Progenitor cell of endocrine pancreas (in vitro differentiated cells): ENCODE measurements at regions not wholly inside any gene's neighbourhood (a gene's known extent, or its start where the extent isn't known, plus 50 kb on each side); places are given as distances from the start of the nearest gene placed in this dataset.

Experiments used
- DNase-seq: peaks from one replicate; pipeline ENCODE4 v3.0.0; 2021; ENCODE audit warnings: low spot score; ENCODE audit not compliant: unreplicated experiment
- H3K27ac Mint-ChIP-seq: 2 replicates; pipeline ENCODE4 v1.8.0; 2021; ENCODE audit warnings: mild to moderate bottlenecking, moderate library complexity, mixed read lengths
- H3K27me3 Mint-ChIP-seq: 2 replicates; pipeline ENCODE4 v1.8.0; 2021; ENCODE audit warnings: mixed read lengths
- H3K36me3 Mint-ChIP-seq: 2 replicates; pipeline ENCODE4 v1.8.0; 2022; ENCODE audit warnings: mixed read lengths; ENCODE audit not compliant: insufficient read depth
- H3K4me1 Mint-ChIP-seq: 2 replicates; pipeline ENCODE4 v1.8.0; 2021; ENCODE audit warnings: low read depth, mixed read lengths
- H3K4me3 Mint-ChIP-seq: 2 replicates; pipeline ENCODE4 v1.8.0; 2021; ENCODE audit warnings: low read depth, mild to moderate bottlenecking, moderate library complexity, mixed read lengths
- H3K9me3 Mint-ChIP-seq: 2 replicates; pipeline ENCODE4 v1.8.0; 2021; ENCODE audit warnings: low read depth, mixed read lengths
- CTCF ChIP-seq: fragments of 200-600 bp; sonication (generic); IDR thresholded peaks from one replicate; pipeline ENCODE4 v1.5.0; 2021; ENCODE audit warnings: antibody characterized with exemption, mild to moderate bottlenecking; ENCODE audit not compliant: unreplicated experiment

GRCh38 chr13:80563439-80563838 is 222.5 kb upstream of the SPRY2 start:
- no peak overlapping the region for H3K27ac Mint-ChIP-seq
- no peaks in the 10 kb centered on the region for H3K27me3 Mint-ChIP-seq
- H3K4me1 Mint-ChIP-seq, result no peaks in the 10 kb centered on the region
- no peak for TF ChIP-seq CTCF
- H3K9me3 Mint-ChIP-seq, result peaks cover 4% of the 10 kb centered on the region
- no peak overlapping the region for H3K4me3 Mint-ChIP-seq
- no peak for DNase-seq
- peaks cover 2% of the 10 kb centered on the region for H3K36me3 Mint-ChIP-seq

- H3K9me3 Mint-ChIP-seq, result peaks cover 4% of the 10 kb centered on the region
- TF ChIP-seq CTCF, result no peak
- H3K36me3 Mint-ChIP-seq, result peaks cover 2% of the 10 kb centered on the region
- H3K27ac Mint-ChIP-seq, result no peak overlapping the region
- no peak for DNase-seq
- no peak overlapping the region for H3K4me3 Mint-ChIP-seq
- peaks cover 1% of the 10 kb centered on the region for H3K4me1 Mint-ChIP-seq
- H3K27me3 Mint-ChIP-seq, result no peaks in the 10 kb centered on the region
Measured at GRCh38 chr13:80562433-80563156, 221.7 kb upstream of the SPRY2 start.

GRCh38 chr13:80560609-80561008 is 219.7 kb upstream of the SPRY2 start:
- no peaks in the 10 kb centered on the region for H3K27me3 Mint-ChIP-seq
- H3K27ac Mint-ChIP-seq, result no peak overlapping the region
- H3K4me3 Mint-ChIP-seq, result no peak overlapping the region
- H3K4me1 Mint-ChIP-seq, result peaks cover 1% of the 10 kb centered on the region
- no peak for TF ChIP-seq CTCF
- H3K36me3 Mint-ChIP-seq, result peaks cover 2% of the 10 kb centered on the region
- no peak for DNase-seq
- H3K9me3 Mint-ChIP-seq, result peaks cover 4% of the 10 kb centered on the region

GRCh38 chr13:80559944-80560343 is 219.0 kb upstream of the SPRY2 start:
- H3K4me3 Mint-ChIP-seq, result no peak overlapping the region
- no peaks in the 10 kb centered on the region for H3K27me3 Mint-ChIP-seq
- peaks cover 2% of the 10 kb centered on the region for H3K36me3 Mint-ChIP-seq
- TF ChIP-seq CTCF, result no peak
- no peak for DNase-seq
- no peak overlapping the region for H3K27ac Mint-ChIP-seq
- peaks cover 4% of the 10 kb centered on the region for H3K9me3 Mint-ChIP-seq
- peaks cover 3% of the 10 kb centered on the region for H3K4me1 Mint-ChIP-seq

GRCh38 chr13:80558074-80558473 is 217.1 kb upstream of the SPRY2 start:
- H3K9me3 Mint-ChIP-seq, result peaks cover 4% of the 10 kb centered on the region
- no peaks in the 10 kb centered on the region for H3K27me3 Mint-ChIP-seq
- peaks cover 9% of the 10 kb centered on the region for H3K4me1 Mint-ChIP-seq
- peaks cover 2% of the 10 kb centered on the region for H3K36me3 Mint-ChIP-seq
- H3K27ac Mint-ChIP-seq, result no peak overlapping the region
- no peak for DNase-seq
- no peak overlapping the region for H3K4me3 Mint-ChIP-seq
- TF ChIP-seq CTCF, result no peak
